Vagina (tissue), 2 donors: ENCODE measurements at regions not wholly inside any gene's neighbourhood (a gene's known extent, or its start where the extent isn't known, plus 50 kb on each side); places are given as distances from the start of the nearest gene placed in this dataset.

Source experiments
- POLR2A ChIP-seq, 2 donors: fragments of 450-650 bp; IDR thresholded peaks; one replicate each; pipeline ENCODE4 v1.6.1; 2017; ENCODE audit warnings: antibody characterized with exemption in 2 of 2, mild to moderate bottlenecking in 2 of 2, moderate library complexity in 2 of 2
- POLR2AphosphoS5 ChIP-seq, 2 donors: sonication (generic); formaldehyde crosslinking; IDR thresholded peaks; one replicate each; pipeline ENCODE4 v1.9.0; 2017; ENCODE audit warnings: antibody characterized with exemption in 2 of 2, mild to moderate bottlenecking in 2 of 2, low read depth in 1 of 2; ENCODE audit not compliant: insufficient read depth in 1 of 2
- TF ChIP-seq, protein P1 (sequence below), 3 experiments: fragments of 450-650 bp in 2 of 3; fragments of 200-600 bp in 1 of 3; sonication (generic) in 1 of 3; IDR thresholded peaks; one replicate each; pipeline ENCODE4 v1.5.1; 2017 to 2019; ENCODE audit warnings: antibody characterized with exemption in 3 of 3, mild to moderate bottlenecking in 2 of 3, moderate library complexity in 2 of 3

GRCh38 chr20:24892931-24893330, 56.1 kb upstream of the CST7 start:
- TF ChIP-seq POLR2A (IDR thresholded peaks at IDR 0.05) (no peak), POLR2AphosphoS5 (IDR thresholded peaks at IDR 0.05; ENCODE audit: insufficient read depth in 1 of 2, low read depth in 1 of 2) (no peak)
- TF ChIP-seq, protein P1, sequence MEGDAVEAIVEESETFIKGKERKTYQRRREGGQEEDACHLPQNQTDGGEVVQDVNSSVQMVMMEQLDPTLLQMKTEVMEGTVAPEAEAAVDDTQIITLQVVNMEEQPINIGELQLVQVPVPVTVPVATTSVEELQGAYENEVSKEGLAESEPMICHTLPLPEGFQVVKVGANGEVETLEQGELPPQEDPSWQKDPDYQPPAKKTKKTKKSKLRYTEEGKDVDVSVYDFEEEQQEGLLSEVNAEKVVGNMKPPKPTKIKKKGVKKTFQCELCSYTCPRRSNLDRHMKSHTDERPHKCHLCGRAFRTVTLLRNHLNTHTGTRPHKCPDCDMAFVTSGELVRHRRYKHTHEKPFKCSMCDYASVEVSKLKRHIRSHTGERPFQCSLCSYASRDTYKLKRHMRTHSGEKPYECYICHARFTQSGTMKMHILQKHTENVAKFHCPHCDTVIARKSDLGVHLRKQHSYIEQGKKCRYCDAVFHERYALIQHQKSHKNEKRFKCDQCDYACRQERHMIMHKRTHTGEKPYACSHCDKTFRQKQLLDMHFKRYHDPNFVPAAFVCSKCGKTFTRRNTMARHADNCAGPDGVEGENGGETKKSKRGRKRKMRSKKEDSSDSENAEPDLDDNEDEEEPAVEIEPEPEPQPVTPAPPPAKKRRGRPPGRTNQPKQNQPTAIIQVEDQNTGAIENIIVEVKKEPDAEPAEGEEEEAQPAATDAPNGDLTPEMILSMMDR (IDR thresholded peaks at IDR 0.05): no peak
